ENCODE measurements at regions not wholly inside any gene's neighbourhood (a gene's known extent, or its start where the extent isn't known, plus 50 kb on each side); places are given as distances from the start of the nearest gene placed in this dataset.

GRCh38 chr13:85603735-85604134 lies 195.5 kb downstream of the SLITRK6 start:
- intact Hi-C loops (cut with micrococcal nuclease; ENCODE audit: unreplicated experiment) = no loop called here
- H3F3A ChIP-seq (ENCODE audit: insufficient read depth, low read depth) = no peaks in the 10 kb centered on the region
- no peak for TF ChIP-seq CTCF (conservative IDR thresholded peaks at IDR 0.05)
- no peak for TF ChIP-seq EZH2 (IDR thresholded peaks at IDR 0.05; ENCODE audit: low read depth)
- ChIA-PET POLR2A (ENCODE audit: unreplicated experiment) (no interaction called here), CTCF (no interaction called here)
- no peak overlapping the region for H3K4me2 ChIP-seq
- no peaks in the 10 kb centered on the region for H3K9me2 ChIP-seq (ENCODE audit: insufficient read depth)
- no peaks in the 10 kb centered on the region for H4K20me1 ChIP-seq (ENCODE audit: insufficient read depth)
- no peak overlapping the region for H3K27ac ChIP-seq
- H3K4me1 ChIP-seq (replicated peaks; ENCODE audit: insufficient read depth) = no peaks in the 10 kb centered on the region
- H3K36me3 ChIP-seq (ENCODE audit: low read depth) = no peaks in the 10 kb centered on the region
- H3K4me3 ChIP-seq = no peak overlapping the region
- H3K9me3 ChIP-seq (ENCODE audit: insufficient read depth, low read depth) = no peaks in the 10 kb centered on the region
- no peaks in the 10 kb centered on the region for H3K27me3 ChIP-seq (ENCODE audit: insufficient read depth, low read depth)
- H3K79me2 ChIP-seq (ENCODE audit: low read depth) = no peaks in the 10 kb centered on the region
- BruUV-seq (replicated peaks) = no TSS peak
- DNase-seq = no peak
- no peak overlapping the region for H2AFZ ChIP-seq

GRCh38 chr13:85601526-85601925 lies 197.7 kb downstream of the SLITRK6 start:
- BruUV-seq (replicated peaks) = no TSS peak
- no peak for DNase-seq
- CTCF ChIA-PET = no interaction called here
- Histone ChIP-seq H3K36me3 (ENCODE audit: low read depth) (no peaks in the 10 kb centered on the region), H3K9me2 (ENCODE audit: insufficient read depth) (no peaks in the 10 kb centered on the region), H3K27ac (no peak overlapping the region), H4K20me1 (ENCODE audit: insufficient read depth) (no peaks in the 10 kb centered on the region), H3K9me3 (ENCODE audit: insufficient read depth, low read depth) (no peaks in the 10 kb centered on the region), H3K4me2 (no peak overlapping the region), H3K27me3 (ENCODE audit: insufficient read depth, low read depth) (no peaks in the 10 kb centered on the region), H3K4me3 (no peak overlapping the region), H2AFZ (no peak overlapping the region), H3K79me2 (ENCODE audit: low read depth) (no peaks in the 10 kb centered on the region), H3F3A (ENCODE audit: insufficient read depth, low read depth) (no peaks in the 10 kb centered on the region), H3K4me1 (replicated peaks; ENCODE audit: insufficient read depth) (no peaks in the 10 kb centered on the region)
- POLR2A ChIA-PET (ENCODE audit: unreplicated experiment) = no interaction called here
- TF ChIP-seq CTCF (conservative IDR thresholded peaks at IDR 0.05) = no peak
- TF ChIP-seq EZH2 (IDR thresholded peaks at IDR 0.05; ENCODE audit: low read depth) = no peak
- intact Hi-C loops (cut with micrococcal nuclease; ENCODE audit: unreplicated experiment) = no loop called here

DNA sequence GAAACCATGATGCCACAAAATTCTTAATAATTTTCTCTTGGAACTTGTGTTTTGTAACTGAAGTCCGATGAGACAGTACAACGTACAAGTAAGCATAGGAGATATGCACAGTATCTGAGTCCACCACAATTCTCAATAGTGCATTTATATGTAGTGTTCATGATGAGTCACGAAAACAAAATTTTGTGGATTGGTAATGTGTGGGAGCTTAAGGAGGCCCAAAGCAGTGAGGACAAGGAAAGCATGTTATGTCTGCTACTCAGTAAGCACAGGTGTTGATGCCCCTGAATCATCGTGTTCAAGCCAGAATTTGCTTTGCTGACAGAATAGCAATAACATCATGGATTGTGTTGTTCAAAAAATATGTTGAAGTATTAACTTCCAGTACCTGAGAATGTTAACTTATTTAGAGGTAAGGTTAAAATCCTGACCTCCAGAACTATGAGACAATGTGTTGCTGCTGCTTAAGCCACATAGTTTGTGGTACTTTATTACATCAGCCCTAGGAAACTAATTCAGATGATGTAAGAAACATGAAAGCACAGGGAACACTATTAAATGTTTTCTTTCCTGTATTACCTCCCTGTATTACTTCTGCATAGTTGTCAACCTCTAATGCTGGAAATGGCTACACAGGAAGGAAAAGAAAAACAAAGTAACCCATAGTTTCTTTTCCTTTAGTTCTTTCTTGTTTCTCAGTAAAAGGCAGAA lies 201.3 kb downstream of the SLITRK6 start:
- Histone ChIP-seq H3K4me2 (no peak overlapping the region), H3K27me3 (ENCODE audit: insufficient read depth, low read depth) (no peaks in the 10 kb centered on the region), H3K36me3 (ENCODE audit: low read depth) (no peaks in the 10 kb centered on the region), H4K20me1 (ENCODE audit: insufficient read depth) (no peaks in the 10 kb centered on the region), H3F3A (ENCODE audit: insufficient read depth, low read depth) (no peaks in the 10 kb centered on the region), H3K27ac (no peak overlapping the region), H3K79me2 (ENCODE audit: low read depth) (no peaks in the 10 kb centered on the region), H3K4me1 (replicated peaks; ENCODE audit: insufficient read depth) (no peaks in the 10 kb centered on the region), H3K9me2 (ENCODE audit: insufficient read depth) (no peaks in the 10 kb centered on the region; the same call in 1 of the 2 replicates), H3K9me3 (ENCODE audit: insufficient read depth, low read depth) (no peaks in the 10 kb centered on the region), H3K4me3 (no peak overlapping the region), H2AFZ (no peak overlapping the region)
- DNase-seq = no peak
- POLR2A ChIA-PET (ENCODE audit: unreplicated experiment) = no interaction called here
- no TSS peak for BruUV-seq (replicated peaks)
- intact Hi-C loops (cut with micrococcal nuclease; ENCODE audit: unreplicated experiment) = no loop called here
- CTCF ChIA-PET = no interaction called here
- TF ChIP-seq CTCF (conservative IDR thresholded peaks at IDR 0.05) (no peak), EZH2 (IDR thresholded peaks at IDR 0.05; ENCODE audit: low read depth) (no peak)

Data from PC-9 (cell line).